ENCODE measurements at regions not wholly inside any gene's neighbourhood (a gene's known extent, or its start where the extent isn't known, plus 50 kb on each side); places are given as distances from the start of the nearest gene placed in this dataset.

- no peak for TF ChIP-seq CTCF (IDR thresholded peaks at IDR 0.05)
- H3K36me3 Mint-ChIP-seq (ENCODE audit: low read depth): no peaks in the 10 kb centered on the region
- no peak overlapping the region for H3K27ac Mint-ChIP-seq (ENCODE audit: unreplicated experiment)
- H3K4me3 Mint-ChIP-seq (ENCODE audit: unreplicated experiment): no peak overlapping the region
- DNase-seq (ENCODE audit: low spot score): no peak
- no peaks in the 10 kb centered on the region for H3K4me1 Mint-ChIP-seq (ENCODE audit: low read depth)
- H3K9me3 Mint-ChIP-seq (ENCODE audit: low read depth): no peaks in the 10 kb centered on the region
- H3K27me3 Mint-ChIP-seq (ENCODE audit: low read depth): no peaks in the 10 kb centered on the region
Observed at GRCh38 chr12:87349681-87350080, 679.5 kb downstream of the C12orf50 start.

DNA sequence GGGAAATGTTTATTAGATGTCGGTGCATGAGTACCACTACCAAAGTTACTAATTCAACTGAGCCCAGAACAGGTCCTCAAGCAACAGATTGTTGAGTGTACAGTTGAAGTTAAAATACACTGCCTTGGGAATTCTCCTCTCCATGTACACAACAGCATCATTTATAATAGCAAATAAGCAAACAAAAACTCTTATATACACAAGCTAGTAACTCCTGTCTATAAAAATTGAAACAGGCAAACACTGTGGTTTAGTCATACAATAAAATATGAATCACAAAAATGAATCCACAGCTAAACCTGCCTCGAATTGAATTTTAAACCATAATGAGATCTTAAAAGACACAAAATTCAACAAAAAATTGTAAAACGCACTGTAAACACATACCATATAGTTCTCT lies 681.1 kb downstream of the C12orf50 start:
- Mint-ChIP-seq H3K27me3 (ENCODE audit: low read depth) (no peaks in the 10 kb centered on the region), H3K4me1 (ENCODE audit: low read depth) (no peaks in the 10 kb centered on the region), H3K36me3 (ENCODE audit: low read depth) (no peaks in the 10 kb centered on the region), H3K27ac (ENCODE audit: unreplicated experiment) (no peak overlapping the region), H3K9me3 (ENCODE audit: low read depth) (no peaks in the 10 kb centered on the region), H3K4me3 (ENCODE audit: unreplicated experiment) (no peak overlapping the region)
- DNase-seq (ENCODE audit: low spot score): no peak
- no peak for TF ChIP-seq CTCF (IDR thresholded peaks at IDR 0.05)

GRCh38 chr12:87344699-87345098 lies 684.5 kb downstream of the C12orf50 start:
- TF ChIP-seq CTCF (IDR thresholded peaks at IDR 0.05): peak; percentile 66
- H3K36me3 Mint-ChIP-seq (ENCODE audit: low read depth): no peaks in the 10 kb centered on the region
- no peaks in the 10 kb centered on the region for H3K4me1 Mint-ChIP-seq (ENCODE audit: low read depth)
- H3K27ac Mint-ChIP-seq (ENCODE audit: unreplicated experiment): no peak overlapping the region
- H3K4me3 Mint-ChIP-seq (ENCODE audit: unreplicated experiment): no peak overlapping the region
- DNase-seq (ENCODE audit: low spot score): no peak
- H3K27me3 Mint-ChIP-seq (ENCODE audit: low read depth): no peaks in the 10 kb centered on the region
- no peaks in the 10 kb centered on the region for H3K9me3 Mint-ChIP-seq (ENCODE audit: low read depth)

- no peak for TF ChIP-seq CTCF (IDR thresholded peaks at IDR 0.05)
- no peak overlapping the region for H3K4me3 Mint-ChIP-seq (ENCODE audit: unreplicated experiment)
- no peaks in the 10 kb centered on the region for H3K36me3 Mint-ChIP-seq (ENCODE audit: low read depth)
- no peak overlapping the region for H3K27ac Mint-ChIP-seq (ENCODE audit: unreplicated experiment)
- no peaks in the 10 kb centered on the region for H3K4me1 Mint-ChIP-seq (ENCODE audit: low read depth)
- H3K9me3 Mint-ChIP-seq (ENCODE audit: low read depth): no peaks in the 10 kb centered on the region
- no peak for DNase-seq (ENCODE audit: low spot score)
- no peaks in the 10 kb centered on the region for H3K27me3 Mint-ChIP-seq (ENCODE audit: low read depth)
Observed at GRCh38 chr12:87338681-87339080, 690.5 kb downstream of the C12orf50 start.

GRCh38 chr12:87336814-87337336 lies 692.3 kb downstream of the C12orf50 start:
- no peak overlapping the region for H3K4me3 Mint-ChIP-seq (ENCODE audit: unreplicated experiment)
- H3K9me3 Mint-ChIP-seq (ENCODE audit: low read depth): no peaks in the 10 kb centered on the region
- no peaks in the 10 kb centered on the region for H3K27me3 Mint-ChIP-seq (ENCODE audit: low read depth)
- no peaks in the 10 kb centered on the region for H3K36me3 Mint-ChIP-seq (ENCODE audit: low read depth)
- no peak overlapping the region for H3K27ac Mint-ChIP-seq (ENCODE audit: unreplicated experiment)
- no peaks in the 10 kb centered on the region for H3K4me1 Mint-ChIP-seq (ENCODE audit: low read depth)
- DNase-seq (ENCODE audit: low spot score): no peak
- no peak for TF ChIP-seq CTCF (IDR thresholded peaks at IDR 0.05)
